GM12878 (cell line): ENCODE measurements at regions not wholly inside any gene's neighbourhood (a gene's known extent, or its start where the extent isn't known, plus 50 kb on each side); places are given as distances from the start of the nearest gene placed in this dataset.

Experiments used
- ATAC-seq: fragments of 200-7000 bp; cut with Tn5 transposase; 3 replicates; pipeline ENCODE4 v1.9.1; 2020; ENCODE audit warnings: mild to moderate bottlenecking, moderate library complexity
- BruUV-seq: library from RNA; stranded (reverse); fragments of 400-500 nt; replicated peaks from 2 replicates; lab custom pipeline; 2021; lab: Mats Ljungman, UMichigan
- CTCF ChIA-PET: fragments of 300-600 bp; sonication (Branson Sonifier 250); formaldehyde crosslinking; extraction: SDS; loops from one replicate; lab custom pipeline; 2021; ENCODE audit warnings: inconsistent platforms; lab: Yijun Ruan, JAX
- POLR2A ChIA-PET: fragments of 350-600 bp; formaldehyde crosslinking; extraction: SDS; loops from one replicate; lab custom pipeline; 2021; ENCODE audit warnings: inconsistent platforms; lab: Charles Lee
- RAD21 ChIA-PET: fragments of 300-600 bp; sonication (Branson Sonifier 250); formaldehyde crosslinking; loops from one replicate; lab custom pipeline; 2023; ENCODE audit warnings: antibody characterized with exemption; ENCODE audit not compliant: unreplicated experiment; lab: Charles Lee
- SMC1A ChIA-PET: fragments of 300-600 bp; sonication (Branson Sonifier 250); formaldehyde crosslinking; loops from one replicate; lab custom pipeline; 2023; ENCODE audit not compliant: unreplicated experiment, uncharacterized antibody; lab: Charles Lee
- DNase-seq: peaks from one replicate; pipeline ENCODE4 v3.0.0-alpha.2; 2011; ENCODE audit warnings: low read depth, low spot score
- FAIRE-seq: peaks from 3 replicates; lab custom pipeline; 2011; peaks lifted over from hg19 to GRCh38; lab: Jason Lieb, UNC
- H2AFZ ChIP-seq: 2 replicates; pipeline ENCODE4 v1.6.0; 2011; ENCODE audit warnings: low read depth, low read length, control low read depth; ENCODE audit not compliant: control insufficient read depth
- H3K27ac ChIP-seq: 2 replicates; pipeline ENCODE4 v1.5.1; 2011; ENCODE audit warnings: control low read depth; ENCODE audit not compliant: control insufficient read depth, insufficient read depth
- H3K27me3 ChIP-seq, 2 experiments: replicated peaks in 1 of 2; 2 replicates each; pipeline versions ENCODE4 v1.6.0 to v1.6.1; 2011; ENCODE audit warnings: low read length in 1 of 2; ENCODE audit not compliant: control insufficient read depth in 2 of 2, insufficient read depth in 2 of 2
- H3K36me3 ChIP-seq, 2 experiments: 2 replicates each; pipeline ENCODE4 v1.5.1; 2011; ENCODE audit warnings: low read length in 1 of 2; ENCODE audit not compliant: control insufficient read depth in 2 of 2, insufficient read depth in 2 of 2
- H3K4me1 ChIP-seq: 2 replicates; pipeline ENCODE4 v1.6.1; 2011; ENCODE audit warnings: mild to moderate bottlenecking, low read length, moderate library complexity, mixed read lengths; ENCODE audit not compliant: control insufficient read depth, insufficient read depth
- H3K4me2 ChIP-seq: 2 replicates; pipeline ENCODE4 v1.6.0; 2011; ENCODE audit warnings: control low read depth; ENCODE audit not compliant: control insufficient read depth, insufficient read depth
- H3K4me3 ChIP-seq: fragments of 200-600 bp; sonication (generic); 2 replicates; pipeline ENCODE4 v1.5.1; 2016
- H3K79me2 ChIP-seq: 2 replicates; pipeline ENCODE4 v1.6.0; 2011; ENCODE audit warnings: low read length; ENCODE audit not compliant: control insufficient read depth, insufficient read depth
- H3K9ac ChIP-seq: 2 replicates; pipeline ENCODE4 v1.8.0; 2011; ENCODE audit warnings: low read length, control low read depth, mixed read lengths; ENCODE audit not compliant: control insufficient read depth, insufficient read depth
- H3K9me3 ChIP-seq: replicated peaks from 3 replicates; pipeline ENCODE4 v1.5.1; 2011; ENCODE audit warnings: mild to moderate bottlenecking, low read length; ENCODE audit not compliant: control insufficient read depth, insufficient read depth
- H4K20me1 ChIP-seq: 2 replicates; pipeline ENCODE4 v1.6.0; 2011; ENCODE audit not compliant: control insufficient read depth, insufficient read depth
- BACH1 ChIP-seq: fragments of 450-650 bp; IDR thresholded peaks from 2 replicates; pipeline ENCODE4 v1.6.1; 2017; ENCODE audit warnings: mild to moderate bottlenecking, borderline replicate concordance
- BRCA1 ChIP-seq: IDR thresholded peaks from 2 replicates; pipeline ENCODE4 v1.6.1; 2011; ENCODE audit warnings: low read depth, low read length, improper control_type of control experiment
- CBFB ChIP-seq: IDR thresholded peaks from 2 replicates; pipeline ENCODE4 v1.6.1; 2016; ENCODE audit warnings: antibody characterized with exemption, low read depth
- DPF2 ChIP-seq: fragments of 450-650 bp; IDR thresholded peaks from 2 replicates; pipeline ENCODE4 v1.6.1; 2017; ENCODE audit warnings: mild to moderate bottlenecking
- IRF4 ChIP-seq: IDR thresholded peaks from 2 replicates; pipeline ENCODE4 v1.6.1; 2011; ENCODE audit warnings: low read depth, low read length
- MTA2 ChIP-seq: fragments of 450-650 bp; IDR thresholded peaks from 2 replicates; pipeline ENCODE4 v1.6.1; 2016; ENCODE audit warnings: low read depth, mild to moderate bottlenecking, moderate library complexity
- PAX8 ChIP-seq: fragments of 450-650 bp; IDR thresholded peaks from 2 replicates; pipeline ENCODE4 v1.6.1; 2017; ENCODE audit warnings: mild to moderate bottlenecking, moderate library complexity
- PML ChIP-seq: IDR thresholded peaks from 2 replicates; pipeline ENCODE4 v1.6.1; 2012; ENCODE audit warnings: low read length, inconsistent platforms
- POU2F2 ChIP-seq: IDR thresholded peaks from 3 replicates; pipeline ENCODE4 v1.6.1; 2011; ENCODE audit warnings: low read depth, mild to moderate bottlenecking, low read length, borderline replicate concordance
- RBBP5 ChIP-seq: fragments of 200-600 bp; sonication (generic); conservative IDR thresholded peaks from 2 replicates; pipeline ENCODE4 v1.6.1; 2016
- YBX1 ChIP-seq: fragments of 450-650 bp; IDR thresholded peaks from 2 replicates; pipeline ENCODE4 v1.6.1; 2016; ENCODE audit warnings: antibody characterized with exemption
- YY1 ChIP-seq: IDR thresholded peaks from 2 replicates; pipeline ENCODE4 v1.6.1; 2011; ENCODE audit warnings: low read depth, mild to moderate bottlenecking, low read length
- ZNF207 ChIP-seq: fragments of 450-650 bp; IDR thresholded peaks from 2 replicates; pipeline ENCODE4 v1.6.1; 2014; ENCODE audit warnings: antibody characterized with exemption, mild to moderate bottlenecking, borderline replicate concordance
- ZNF217 ChIP-seq: fragments of 450-650 bp; IDR thresholded peaks from 2 replicates; pipeline ENCODE4 v1.6.1; 2017; ENCODE audit warnings: antibody characterized with exemption, mild to moderate bottlenecking
- WGBS: methylation state at CpG from one replicate; pipeline ENCODE4 v1.1.6; 2016; ENCODE audit warnings: low lambda C conversion rate; ENCODE audit not compliant: insufficient replicate concordance, insufficient coverage; ENCODE audit errors: missing lambda C conversion rate; 5-methylcytosine and 5-hydroxymethylcytosine counted together
- in situ Hi-C: fragments of 300-500 bp; cut with MboI; formaldehyde crosslinking; loops from 9 replicates; pipeline ENCODE4 v1.14.3; 2018; ENCODE audit warnings: mixed read lengths
- intact Hi-C: fragments of 100-400 bp; cut with micrococcal nuclease; formaldehyde crosslinking; loops from one replicate; pipeline ENCODE4 v1.14.2; 2022; ENCODE audit not compliant: unreplicated experiment
- TF ChIP-seq, protein P1 (sequence below): fragments of 450-650 bp; IDR thresholded peaks from 2 replicates; pipeline ENCODE4 v1.6.1; 2017; ENCODE audit warnings: mild to moderate bottlenecking, moderate library complexity
- TF ChIP-seq, protein P2 (sequence below): IDR thresholded peaks from 2 replicates; pipeline ENCODE4 v1.6.1; 2012; ENCODE audit warnings: low read depth, low read length, improper control_type of control experiment
- TF ChIP-seq, protein P3 (sequence below): IDR thresholded peaks from 2 replicates; pipeline ENCODE4 v1.6.1; 2012; ENCODE audit warnings: low read depth, low read length, improper control_type of control experiment
- TF ChIP-seq, protein P4 (sequence below): IDR thresholded peaks from 2 replicates; pipeline ENCODE4 v1.6.1; 2011; ENCODE audit warnings: mild to moderate bottlenecking, low read depth, low read length, moderate library complexity; ENCODE audit not compliant: insufficient replicate concordance

DNA sequence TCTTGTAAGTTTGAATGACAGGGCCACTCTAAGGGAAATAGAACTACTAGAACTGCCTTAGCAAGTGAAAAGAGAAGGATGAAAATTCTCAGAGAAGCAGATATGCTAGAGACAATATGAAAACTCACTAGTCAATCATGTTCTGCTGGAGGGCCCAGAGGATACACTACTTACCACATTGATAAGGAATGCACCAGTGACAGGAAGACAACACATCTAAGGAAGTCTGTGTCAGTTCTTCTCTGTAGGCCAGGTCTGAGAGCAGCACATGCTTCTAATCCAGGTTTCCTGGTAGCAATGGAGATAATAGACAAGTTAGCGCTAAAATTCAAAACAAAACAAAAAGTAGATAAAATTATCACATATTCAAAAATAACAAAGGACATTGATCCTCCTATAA lies 235.2 kb upstream of the AKR1E2 start:
- intact Hi-C loops (no loop called here), in situ Hi-C loops (no loop called here)
- H3K4me2 ChIP-seq = no peak overlapping the region
- POLR2A ChIA-PET = no interaction called here
- H3K4me1 ChIP-seq = no peaks in the 10 kb centered on the region
- WGBS = 93% methylated on average over 1 of the region's 1 CpG
- RAD21 ChIA-PET = no interaction called here
- H3K79me2 ChIP-seq = no peaks in the 10 kb centered on the region
- no peaks in the 10 kb centered on the region for H4K20me1 ChIP-seq
- H3K36me3 ChIP-seq = no peaks in the 10 kb centered on the region
- H3K9ac ChIP-seq = no peak overlapping the region
- SMC1A ChIA-PET = no interaction called here
- CTCF ChIA-PET = no interaction called here
- DNase-seq = no peak
- no peak overlapping the region for H2AFZ ChIP-seq
- H3K27ac ChIP-seq = no peak overlapping the region
- FAIRE-seq = no peak
- no peak for ATAC-seq
- no peaks in the 10 kb centered on the region for H3K9me3 ChIP-seq
- H3K4me3 ChIP-seq = no peak overlapping the region
- TF ChIP-seq, protein P1, sequence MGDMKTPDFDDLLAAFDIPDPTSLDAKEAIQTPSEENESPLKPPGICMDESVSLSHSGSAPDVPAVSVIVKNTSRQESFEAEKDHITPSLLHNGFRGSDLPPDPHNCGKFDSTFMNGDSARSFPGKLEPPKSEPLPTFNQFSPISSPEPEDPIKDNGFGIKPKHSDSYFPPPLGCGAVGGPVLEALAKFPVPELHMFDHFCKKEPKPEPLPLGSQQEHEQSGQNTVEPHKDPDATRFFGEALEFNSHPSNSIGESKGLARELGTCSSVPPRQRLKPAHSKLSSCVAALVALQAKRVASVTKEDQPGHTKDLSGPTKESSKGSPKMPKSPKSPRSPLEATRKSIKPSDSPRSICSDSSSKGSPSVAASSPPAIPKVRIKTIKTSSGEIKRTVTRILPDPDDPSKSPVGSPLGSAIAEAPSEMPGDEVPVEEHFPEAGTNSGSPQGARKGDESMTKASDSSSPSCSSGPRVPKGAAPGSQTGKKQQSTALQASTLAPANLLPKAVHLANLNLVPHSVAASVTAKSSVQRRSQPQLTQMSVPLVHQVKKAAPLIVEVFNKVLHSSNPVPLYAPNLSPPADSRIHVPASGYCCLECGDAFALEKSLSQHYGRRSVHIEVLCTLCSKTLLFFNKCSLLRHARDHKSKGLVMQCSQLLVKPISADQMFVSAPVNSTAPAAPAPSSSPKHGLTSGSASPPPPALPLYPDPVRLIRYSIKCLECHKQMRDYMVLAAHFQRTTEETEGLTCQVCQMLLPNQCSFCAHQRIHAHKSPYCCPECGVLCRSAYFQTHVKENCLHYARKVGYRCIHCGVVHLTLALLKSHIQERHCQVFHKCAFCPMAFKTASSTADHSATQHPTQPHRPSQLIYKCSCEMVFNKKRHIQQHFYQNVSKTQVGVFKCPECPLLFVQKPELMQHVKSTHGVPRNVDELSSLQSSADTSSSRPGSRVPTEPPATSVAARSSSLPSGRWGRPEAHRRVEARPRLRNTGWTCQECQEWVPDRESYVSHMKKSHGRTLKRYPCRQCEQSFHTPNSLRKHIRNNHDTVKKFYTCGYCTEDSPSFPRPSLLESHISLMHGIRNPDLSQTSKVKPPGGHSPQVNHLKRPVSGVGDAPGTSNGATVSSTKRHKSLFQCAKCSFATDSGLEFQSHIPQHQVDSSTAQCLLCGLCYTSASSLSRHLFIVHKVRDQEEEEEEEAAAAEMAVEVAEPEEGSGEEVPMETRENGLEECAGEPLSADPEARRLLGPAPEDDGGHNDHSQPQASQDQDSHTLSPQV = no peak
- TF ChIP-seq BRCA1 = no peak
- no peak for TF ChIP-seq DPF2
- TF ChIP-seq, protein P2, sequence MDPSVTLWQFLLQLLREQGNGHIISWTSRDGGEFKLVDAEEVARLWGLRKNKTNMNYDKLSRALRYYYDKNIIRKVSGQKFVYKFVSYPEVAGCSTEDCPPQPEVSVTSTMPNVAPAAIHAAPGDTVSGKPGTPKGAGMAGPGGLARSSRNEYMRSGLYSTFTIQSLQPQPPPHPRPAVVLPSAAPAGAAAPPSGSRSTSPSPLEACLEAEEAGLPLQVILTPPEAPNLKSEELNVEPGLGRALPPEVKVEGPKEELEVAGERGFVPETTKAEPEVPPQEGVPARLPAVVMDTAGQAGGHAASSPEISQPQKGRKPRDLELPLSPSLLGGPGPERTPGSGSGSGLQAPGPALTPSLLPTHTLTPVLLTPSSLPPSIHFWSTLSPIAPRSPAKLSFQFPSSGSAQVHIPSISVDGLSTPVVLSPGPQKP = no peak
- TF ChIP-seq BACH1 = no peak
- TF ChIP-seq ZNF217 = no peak
- TF ChIP-seq POU2F2 = no peak
- TF ChIP-seq YBX1 = no peak
- no peak for TF ChIP-seq CBFB
- no peak for TF ChIP-seq PAX8
- no peak for TF ChIP-seq ZNF207
- TF ChIP-seq IRF4 = no peak
- TF ChIP-seq, protein P3, sequence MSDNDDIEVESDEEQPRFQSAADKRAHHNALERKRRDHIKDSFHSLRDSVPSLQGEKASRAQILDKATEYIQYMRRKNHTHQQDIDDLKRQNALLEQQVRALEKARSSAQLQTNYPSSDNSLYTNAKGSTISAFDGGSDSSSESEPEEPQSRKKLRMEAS = no peak
- no peak for TF ChIP-seq PML
- no peak for TF ChIP-seq MTA2
- TF ChIP-seq YY1 = no peak
- TF ChIP-seq, protein P4, sequence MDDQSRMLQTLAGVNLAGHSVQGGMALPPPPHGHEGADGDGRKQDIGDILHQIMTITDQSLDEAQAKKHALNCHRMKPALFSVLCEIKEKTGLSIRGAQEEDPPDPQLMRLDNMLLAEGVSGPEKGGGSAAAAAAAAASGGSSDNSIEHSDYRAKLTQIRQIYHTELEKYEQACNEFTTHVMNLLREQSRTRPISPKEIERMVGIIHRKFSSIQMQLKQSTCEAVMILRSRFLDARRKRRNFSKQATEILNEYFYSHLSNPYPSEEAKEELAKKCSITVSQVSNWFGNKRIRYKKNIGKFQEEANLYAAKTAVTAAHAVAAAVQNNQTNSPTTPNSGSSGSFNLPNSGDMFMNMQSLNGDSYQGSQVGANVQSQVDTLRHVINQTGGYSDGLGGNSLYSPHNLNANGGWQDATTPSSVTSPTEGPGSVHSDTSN = no peak
- TF ChIP-seq RBBP5 = no peak
- no TSS peak for BruUV-seq
- no peaks in the 10 kb centered on the region; a peak in 1 of 4 replicates for H3K27me3 ChIP-seq
